GM12892 (cell line): ENCODE measurements at regions not wholly inside any gene's neighbourhood (a gene's known extent, or its start where the extent isn't known, plus 50 kb on each side); places are given as distances from the start of the nearest gene placed in this dataset.

ENCODE experiments used
- POLR2A ChIP-seq: IDR thresholded peaks from 2 replicates; pipeline ENCODE4 v1.6.1; 2011; ENCODE audit warnings: low read depth, low read length, control low read depth
- POLR2AphosphoS5 ChIP-seq: IDR thresholded peaks from 2 replicates; pipeline ENCODE4 v1.6.1; 2011; ENCODE audit warnings: low read depth, low read length, control low read depth
- TAF1 ChIP-seq: IDR thresholded peaks from 2 replicates; pipeline ENCODE4 v1.6.1; 2011; ENCODE audit warnings: low read depth, mild to moderate bottlenecking, control low read depth, low read length, borderline replicate concordance

DNA sequence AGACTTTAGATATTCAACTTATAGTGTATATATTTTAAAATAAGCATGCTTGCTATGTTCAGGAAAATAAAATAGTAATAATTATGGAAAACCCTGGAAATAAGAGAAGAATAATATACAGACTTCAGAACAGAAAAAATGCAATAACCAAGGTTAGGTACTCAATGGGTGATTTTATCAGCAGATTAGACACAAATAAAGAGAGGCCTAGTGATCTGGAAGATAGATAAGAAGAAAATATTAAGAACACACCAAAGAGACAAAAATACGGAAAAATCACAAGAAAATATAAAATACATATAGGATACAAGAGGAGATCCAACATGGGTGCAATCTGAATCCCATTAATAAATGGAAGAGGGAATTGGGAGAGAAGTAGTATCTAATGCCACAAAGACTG lies 1348.5 kb upstream of the WWC1 start:
- TF ChIP-seq POLR2A (no peak), POLR2AphosphoS5 (no peak), TAF1 (no peak)
